ENCODE measurements at regions not wholly inside any gene's neighbourhood (a gene's known extent, or its start where the extent isn't known, plus 50 kb on each side); places are given as distances from the start of the nearest gene placed in this dataset.

DNA sequence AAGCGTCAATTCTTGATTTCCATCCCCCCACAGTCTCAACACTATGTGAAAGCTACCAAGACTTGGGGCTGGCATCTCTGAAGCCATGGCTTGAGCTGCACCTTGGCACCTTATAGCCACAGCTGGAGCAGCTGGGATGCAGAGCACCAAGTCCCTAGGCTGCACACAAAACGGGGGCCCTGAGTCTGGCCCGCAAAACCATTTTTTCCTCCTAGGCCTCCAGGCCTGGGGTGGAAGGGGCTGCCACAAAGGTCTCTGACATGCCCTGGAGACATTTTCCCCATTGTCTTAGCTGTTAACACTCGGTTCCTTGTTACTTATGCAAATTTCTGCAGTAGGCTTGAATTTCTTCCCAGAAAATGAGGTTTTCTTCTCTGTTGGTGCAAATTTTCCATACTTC, 89.8 kb upstream of the GNAI1 start:
- TF ChIP-seq, protein P1, sequence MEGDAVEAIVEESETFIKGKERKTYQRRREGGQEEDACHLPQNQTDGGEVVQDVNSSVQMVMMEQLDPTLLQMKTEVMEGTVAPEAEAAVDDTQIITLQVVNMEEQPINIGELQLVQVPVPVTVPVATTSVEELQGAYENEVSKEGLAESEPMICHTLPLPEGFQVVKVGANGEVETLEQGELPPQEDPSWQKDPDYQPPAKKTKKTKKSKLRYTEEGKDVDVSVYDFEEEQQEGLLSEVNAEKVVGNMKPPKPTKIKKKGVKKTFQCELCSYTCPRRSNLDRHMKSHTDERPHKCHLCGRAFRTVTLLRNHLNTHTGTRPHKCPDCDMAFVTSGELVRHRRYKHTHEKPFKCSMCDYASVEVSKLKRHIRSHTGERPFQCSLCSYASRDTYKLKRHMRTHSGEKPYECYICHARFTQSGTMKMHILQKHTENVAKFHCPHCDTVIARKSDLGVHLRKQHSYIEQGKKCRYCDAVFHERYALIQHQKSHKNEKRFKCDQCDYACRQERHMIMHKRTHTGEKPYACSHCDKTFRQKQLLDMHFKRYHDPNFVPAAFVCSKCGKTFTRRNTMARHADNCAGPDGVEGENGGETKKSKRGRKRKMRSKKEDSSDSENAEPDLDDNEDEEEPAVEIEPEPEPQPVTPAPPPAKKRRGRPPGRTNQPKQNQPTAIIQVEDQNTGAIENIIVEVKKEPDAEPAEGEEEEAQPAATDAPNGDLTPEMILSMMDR (conservative IDR thresholded peaks at IDR 0.05; ENCODE audit: low read length), result no peak
- TF ChIP-seq EZH2phosphoT487 (IDR thresholded peaks at IDR 0.05; ENCODE audit: borderline replicate concordance), result no peak
